ENCODE measurements at regions not wholly inside any gene's neighbourhood (a gene's known extent, or its start where the extent isn't known, plus 50 kb on each side); places are given as distances from the start of the nearest gene placed in this dataset.

DNA sequence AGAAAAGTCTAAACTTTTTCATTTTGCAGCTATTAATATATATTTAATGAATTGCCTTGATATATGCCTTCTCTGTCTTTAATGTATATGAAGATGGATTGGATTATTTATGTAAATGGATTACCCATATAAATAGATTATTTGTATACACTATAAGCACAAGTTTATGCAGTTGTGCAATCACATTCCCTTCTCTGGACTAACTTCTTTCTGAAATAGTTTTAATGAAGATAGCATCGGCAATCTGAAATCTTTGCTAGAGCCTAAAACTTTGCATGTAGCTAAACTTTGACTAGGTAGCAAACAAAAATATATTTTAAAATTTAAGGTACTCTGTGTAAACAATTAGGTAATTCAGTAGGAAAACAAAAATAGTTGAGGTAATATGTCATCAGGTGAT lies 127.8 kb downstream of the PCDH7 start:
- TF ChIP-seq CTCF (IDR thresholded peaks at IDR 0.05) (no peak), PHF8 (IDR thresholded peaks at IDR 0.05; ENCODE audit: borderline replicate concordance, low read depth) (no peak), RAD21 (conservative IDR thresholded peaks at IDR 0.05 in 1 of 2, IDR thresholded peaks at IDR 0.05 in 1 of 2) (no peak), POLR2A (IDR thresholded peaks at IDR 0.05; ENCODE audit: low read length) (no peak), RFX5 (IDR thresholded peaks at IDR 0.05) (no peak), KDM5A (IDR thresholded peaks at IDR 0.05) (no peak), MYC (IDR thresholded peaks at IDR 0.05; ENCODE audit: borderline replicate concordance, low read length) (no peak)
- TF ChIP-seq, protein P1, sequence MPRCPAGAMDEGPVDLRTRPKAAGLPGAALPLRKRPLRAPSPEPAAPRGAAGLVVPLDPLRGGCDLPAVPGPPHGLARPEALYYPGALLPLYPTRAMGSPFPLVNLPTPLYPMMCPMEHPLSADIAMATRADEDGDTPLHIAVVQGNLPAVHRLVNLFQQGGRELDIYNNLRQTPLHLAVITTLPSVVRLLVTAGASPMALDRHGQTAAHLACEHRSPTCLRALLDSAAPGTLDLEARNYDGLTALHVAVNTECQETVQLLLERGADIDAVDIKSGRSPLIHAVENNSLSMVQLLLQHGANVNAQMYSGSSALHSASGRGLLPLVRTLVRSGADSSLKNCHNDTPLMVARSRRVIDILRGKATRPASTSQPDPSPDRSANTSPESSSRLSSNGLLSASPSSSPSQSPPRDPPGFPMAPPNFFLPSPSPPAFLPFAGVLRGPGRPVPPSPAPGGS (IDR thresholded peaks at IDR 0.05) = no peak
- TF ChIP-seq, protein P2, sequence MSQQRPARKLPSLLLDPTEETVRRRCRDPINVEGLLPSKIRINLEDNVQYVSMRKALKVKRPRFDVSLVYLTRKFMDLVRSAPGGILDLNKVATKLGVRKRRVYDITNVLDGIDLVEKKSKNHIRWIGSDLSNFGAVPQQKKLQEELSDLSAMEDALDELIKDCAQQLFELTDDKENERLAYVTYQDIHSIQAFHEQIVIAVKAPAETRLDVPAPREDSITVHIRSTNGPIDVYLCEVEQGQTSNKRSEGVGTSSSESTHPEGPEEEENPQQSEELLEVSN (IDR thresholded peaks at IDR 0.05; ENCODE audit: borderline replicate concordance, low read depth) = no peak
